Progenitor cell of endocrine pancreas (in vitro differentiated cells): ENCODE measurements at regions not wholly inside any gene's neighbourhood (a gene's known extent, or its start where the extent isn't known, plus 50 kb on each side); places are given as distances from the start of the nearest gene placed in this dataset.

Experiments
- DNase-seq: peaks from one replicate; pipeline ENCODE4 v3.0.0; 2021; ENCODE audit warnings: low spot score; ENCODE audit not compliant: unreplicated experiment
- H3K27ac Mint-ChIP-seq: 2 replicates; pipeline ENCODE4 v1.8.0; 2021; ENCODE audit warnings: mild to moderate bottlenecking, moderate library complexity, mixed read lengths
- H3K27me3 Mint-ChIP-seq: 2 replicates; pipeline ENCODE4 v1.8.0; 2021; ENCODE audit warnings: mixed read lengths
- H3K36me3 Mint-ChIP-seq: 2 replicates; pipeline ENCODE4 v1.8.0; 2022; ENCODE audit warnings: mixed read lengths; ENCODE audit not compliant: insufficient read depth
- H3K4me1 Mint-ChIP-seq: 2 replicates; pipeline ENCODE4 v1.8.0; 2021; ENCODE audit warnings: low read depth, mixed read lengths
- H3K4me3 Mint-ChIP-seq: 2 replicates; pipeline ENCODE4 v1.8.0; 2021; ENCODE audit warnings: low read depth, mild to moderate bottlenecking, moderate library complexity, mixed read lengths
- H3K9me3 Mint-ChIP-seq: 2 replicates; pipeline ENCODE4 v1.8.0; 2021; ENCODE audit warnings: low read depth, mixed read lengths
- TF ChIP-seq, protein P1 (sequence below): fragments of 200-600 bp; sonication (generic); IDR thresholded peaks from one replicate; pipeline ENCODE4 v1.5.0; 2021; ENCODE audit warnings: antibody characterized with exemption, mild to moderate bottlenecking; ENCODE audit not compliant: unreplicated experiment

DNA sequence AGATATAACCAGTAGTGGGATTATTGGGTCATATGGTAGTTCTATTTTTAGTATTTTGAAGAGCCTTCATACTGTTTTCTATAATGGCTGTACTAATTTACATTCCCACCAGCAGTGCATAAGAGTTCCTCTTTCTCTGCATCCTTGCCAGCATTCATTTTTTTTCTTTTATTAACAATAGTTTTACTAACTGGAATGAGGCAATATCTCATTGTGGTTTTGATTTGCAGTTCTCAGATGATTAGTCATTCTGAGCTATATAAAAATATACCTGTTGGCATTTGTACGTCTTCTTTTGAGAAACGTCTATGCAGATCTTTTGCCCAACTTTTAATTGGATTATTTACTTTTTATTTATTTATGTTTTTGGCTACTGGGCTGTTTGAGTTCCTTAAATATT is 1579.3 kb upstream of the CDH6 start:
- Mint-ChIP-seq H3K27ac (no peak overlapping the region), H3K27me3 (no peaks in the 10 kb centered on the region), H3K4me3 (no peak overlapping the region), H3K36me3 (no peaks in the 10 kb centered on the region), H3K9me3 (peaks cover 6% of the 10 kb centered on the region), H3K4me1 (no peaks in the 10 kb centered on the region)
- no peak for DNase-seq
- TF ChIP-seq, protein P1, sequence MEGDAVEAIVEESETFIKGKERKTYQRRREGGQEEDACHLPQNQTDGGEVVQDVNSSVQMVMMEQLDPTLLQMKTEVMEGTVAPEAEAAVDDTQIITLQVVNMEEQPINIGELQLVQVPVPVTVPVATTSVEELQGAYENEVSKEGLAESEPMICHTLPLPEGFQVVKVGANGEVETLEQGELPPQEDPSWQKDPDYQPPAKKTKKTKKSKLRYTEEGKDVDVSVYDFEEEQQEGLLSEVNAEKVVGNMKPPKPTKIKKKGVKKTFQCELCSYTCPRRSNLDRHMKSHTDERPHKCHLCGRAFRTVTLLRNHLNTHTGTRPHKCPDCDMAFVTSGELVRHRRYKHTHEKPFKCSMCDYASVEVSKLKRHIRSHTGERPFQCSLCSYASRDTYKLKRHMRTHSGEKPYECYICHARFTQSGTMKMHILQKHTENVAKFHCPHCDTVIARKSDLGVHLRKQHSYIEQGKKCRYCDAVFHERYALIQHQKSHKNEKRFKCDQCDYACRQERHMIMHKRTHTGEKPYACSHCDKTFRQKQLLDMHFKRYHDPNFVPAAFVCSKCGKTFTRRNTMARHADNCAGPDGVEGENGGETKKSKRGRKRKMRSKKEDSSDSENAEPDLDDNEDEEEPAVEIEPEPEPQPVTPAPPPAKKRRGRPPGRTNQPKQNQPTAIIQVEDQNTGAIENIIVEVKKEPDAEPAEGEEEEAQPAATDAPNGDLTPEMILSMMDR: no peak

DNA sequence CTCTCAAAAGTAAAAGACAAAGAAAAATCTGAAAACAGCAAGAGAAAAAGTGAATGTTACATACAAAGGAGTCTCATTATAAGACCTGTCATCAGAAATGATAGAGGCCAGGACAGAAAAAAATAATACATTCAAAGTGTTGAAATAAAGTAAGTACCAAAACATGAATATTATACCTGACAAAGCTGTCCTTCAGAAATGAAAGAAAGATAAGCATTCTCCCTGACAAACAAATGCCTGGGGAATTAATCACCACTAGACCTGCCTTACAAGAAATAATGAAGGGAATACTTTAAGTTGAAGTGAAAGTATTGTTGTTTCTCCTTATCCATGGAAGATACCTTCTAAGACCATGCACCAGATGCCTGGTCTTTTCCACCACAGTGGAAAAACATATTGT is 1605.2 kb upstream of the CDH6 start:
- TF ChIP-seq, protein P1: no peak
- H3K4me1 Mint-ChIP-seq: no peaks in the 10 kb centered on the region
- no peak overlapping the region for H3K4me3 Mint-ChIP-seq
- no peak for DNase-seq
- H3K36me3 Mint-ChIP-seq: no peaks in the 10 kb centered on the region
- no peaks in the 10 kb centered on the region for H3K27me3 Mint-ChIP-seq
- no peak overlapping the region for H3K27ac Mint-ChIP-seq
- peaks cover 6% of the 10 kb centered on the region for H3K9me3 Mint-ChIP-seq

DNA sequence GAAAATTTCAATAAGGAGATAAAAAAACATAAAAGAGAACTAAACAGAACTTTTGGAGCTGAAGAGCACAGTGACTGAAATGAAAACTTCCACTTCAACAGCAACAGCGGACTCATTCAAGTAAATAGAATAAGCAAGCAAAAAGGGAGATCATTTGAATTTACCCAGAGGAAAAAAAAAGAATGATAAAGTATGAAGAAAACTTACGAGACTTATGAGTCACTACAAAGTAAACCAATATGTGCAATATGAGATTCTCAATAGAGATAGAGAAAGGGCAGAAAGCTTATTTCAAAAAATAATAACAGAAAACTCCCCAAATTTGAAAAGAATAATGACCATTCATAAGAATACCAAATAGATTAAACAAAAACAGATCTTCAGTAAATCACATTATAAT is 1605.7 kb upstream of the CDH6 start:
- TF ChIP-seq, protein P1: no peak
- Mint-ChIP-seq H3K27me3 (no peaks in the 10 kb centered on the region), H3K36me3 (no peaks in the 10 kb centered on the region), H3K27ac (no peak overlapping the region), H3K9me3 (peaks cover 6% of the 10 kb centered on the region), H3K4me1 (no peaks in the 10 kb centered on the region), H3K4me3 (no peak overlapping the region)
- no peak for DNase-seq

DNA sequence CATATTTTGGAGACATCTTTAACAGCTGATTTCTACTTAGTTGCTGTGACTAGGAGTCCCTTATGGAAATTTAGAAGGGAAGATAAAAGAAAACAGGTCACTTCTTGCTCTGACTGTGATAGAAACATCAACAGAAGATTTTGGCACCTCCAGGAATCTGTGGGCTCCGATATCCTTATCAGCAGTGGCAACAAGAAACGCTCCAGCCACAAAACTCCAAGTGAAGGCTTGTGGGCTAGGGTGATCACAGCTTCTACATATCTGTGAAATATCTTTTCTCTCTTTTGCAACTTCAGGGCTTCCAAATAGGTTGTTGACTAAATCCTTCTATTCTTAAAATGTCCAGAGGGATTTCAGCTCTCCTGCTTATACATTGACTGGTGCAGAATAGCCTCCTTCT is 1625.5 kb upstream of the CDH6 start:
- DNase-seq: no peak
- TF ChIP-seq, protein P1: no peak
- Mint-ChIP-seq H3K4me1 (no peaks in the 10 kb centered on the region), H3K4me3 (no peak overlapping the region), H3K36me3 (no peaks in the 10 kb centered on the region), H3K27ac (no peak overlapping the region), H3K9me3 (peaks cover 3% of the 10 kb centered on the region), H3K27me3 (no peaks in the 10 kb centered on the region)

DNA sequence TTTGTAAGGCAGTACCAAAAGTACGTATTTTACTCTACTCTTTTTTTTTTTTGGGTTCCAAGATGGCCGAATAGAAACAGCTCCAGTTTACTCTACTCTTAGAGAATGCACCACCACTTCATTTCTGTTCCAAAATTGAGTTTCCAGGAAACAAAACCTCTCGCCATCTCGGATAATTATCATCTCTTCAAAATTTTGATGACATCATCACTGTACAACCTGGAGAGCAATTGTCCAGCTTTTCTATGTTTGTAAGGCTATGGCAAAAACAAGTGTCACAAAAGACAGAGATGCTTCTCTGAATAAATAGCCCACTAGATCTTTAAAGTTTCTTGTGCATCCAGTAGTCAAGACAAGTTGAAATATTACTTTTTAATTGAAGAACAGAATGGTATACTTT is 1631.9 kb upstream of the CDH6 start:
- no peaks in the 10 kb centered on the region for H3K4me1 Mint-ChIP-seq
- H3K9me3 Mint-ChIP-seq: peaks cover 3% of the 10 kb centered on the region
- H3K27me3 Mint-ChIP-seq: no peaks in the 10 kb centered on the region
- no peak overlapping the region for H3K4me3 Mint-ChIP-seq
- H3K27ac Mint-ChIP-seq: no peak overlapping the region
- H3K36me3 Mint-ChIP-seq: no peaks in the 10 kb centered on the region
- DNase-seq: no peak
- TF ChIP-seq, protein P1: no peak
